Keratinocyte (primary cell): ENCODE measurements at regions not wholly inside any gene's neighbourhood (a gene's known extent, or its start where the extent isn't known, plus 50 kb on each side); places are given as distances from the start of the nearest gene placed in this dataset.

ENCODE experiments used
- CTCF ChIP-seq, 3 experiments: IDR thresholded peaks in 1 of 3; conservative IDR thresholded peaks in 1 of 3; optimal IDR thresholded peaks in 1 of 3; 2 replicates in 2 of 3; 3 replicates in 1 of 3; pipeline versions ENCODE3 to v1.5.1; 2011; ENCODE audit warnings: low read length in 3 of 3, mild to moderate bottlenecking in 3 of 3, moderate library complexity in 2 of 3, control low read depth in 1 of 3, inconsistent platforms in 1 of 3; ENCODE audit not compliant: insufficient read depth in 2 of 3; ENCODE audit errors: extremely low read depth in 1 of 3
- EZH2 ChIP-seq: IDR thresholded peaks from one replicate; pipeline ENCODE4 v1.6.1; 2012; ENCODE audit warnings: inconsistent platforms, mild to moderate bottlenecking, low read length, moderate library complexity

- no peak for TF ChIP-seq CTCF (optimal IDR thresholded peaks at IDR 0.05 in 1 of 3, IDR thresholded peaks at IDR 0.05 in 1 of 3, conservative IDR thresholded peaks at IDR 0.05 in 1 of 3; ENCODE audit: extremely low read depth in 1 of 3, insufficient read depth in 2 of 3, low read length in 3 of 3)
- no peak for TF ChIP-seq EZH2
Observed at GRCh38 chr5:60230456-60230855, 336.9 kb upstream of the PDE4D start.
